Breast epithelium (tissue), 4 donors: ENCODE measurements at regions not wholly inside any gene's neighbourhood (a gene's known extent, or its start where the extent isn't known, plus 50 kb on each side); places are given as distances from the start of the nearest gene placed in this dataset.
"Not testable (repeated sequence)": the region's sequence is repeated elsewhere in the genome, so short reads cannot be mapped to it uniquely, and the experiment has no call there.

Experiments used
- DNase-seq, 2 donors: peaks; one replicate each; pipeline ENCODE4 v3.0.0-alpha.2; 2019; ENCODE audit warnings: low spot score in 2 of 2
- H3K27ac ChIP-seq, 2 donors: fragments of 200-600 bp; sonication (generic) in 1 of 2; one replicate each; pipeline ENCODE4 v1.5.1; 2016 to 2019; ENCODE audit warnings: mild to moderate bottlenecking in 1 of 2
- H3K27me3 ChIP-seq, 2 donors: fragments of 200-600 bp; sonication (generic) in 1 of 2; one replicate each; pipeline versions ENCODE4 v1.5.1 to v1.6.0; 2017 to 2019; ENCODE audit warnings: control low read depth in 1 of 2, mild to moderate bottlenecking in 1 of 2
- H3K36me3 ChIP-seq: fragments of 200-600 bp; one replicate; pipeline ENCODE4 v1.5.1; 2019
- H3K4me1 ChIP-seq, 2 donors: fragments of 200-600 bp; sonication (generic); one replicate each; pipeline ENCODE4 v1.5.1; 2016 to 2019; ENCODE audit warnings: control low read depth in 1 of 2
- H3K4me3 ChIP-seq, 3 donors: fragments of 200-600 bp; sonication (generic); 1 replicate in 2 of 3; 2 replicates in 1 of 3; pipeline ENCODE4 v1.5.1; 2016 to 2019; ENCODE audit warnings: mild to moderate bottlenecking in 3 of 3, moderate library complexity in 2 of 3
- H3K9me3 ChIP-seq, 2 donors: fragments of 200-600 bp; sonication (generic) in 1 of 2; one replicate each; pipeline ENCODE4 v1.5.1; 2016 to 2019; ENCODE audit warnings: control low read depth in 1 of 2
- POLR2A ChIP-seq: fragments of 450-650 bp; IDR thresholded peaks from one replicate; pipeline ENCODE4 v1.6.1; 2016; ENCODE audit warnings: antibody characterized with exemption, mild to moderate bottlenecking, moderate library complexity
- POLR2AphosphoS5 ChIP-seq, 3 donors: sonication (generic); formaldehyde crosslinking; IDR thresholded peaks; one replicate each; pipeline ENCODE4 v1.6.1; 2017; ENCODE audit warnings: antibody characterized with exemption in 3 of 3
- intact Hi-C: fragments of 100-400 bp; cut with DNase I; formaldehyde crosslinking; loops from one replicate; pipeline ENCODE4 v1.15.1; 2023; ENCODE audit warnings: low total_unique reads
- TF ChIP-seq, protein P1 (sequence below), 3 donors: fragments of 450-650 bp; IDR thresholded peaks; one replicate each; pipeline ENCODE4 v1.5.1; 2016 to 2017; ENCODE audit warnings: antibody characterized with exemption in 3 of 3, mild to moderate bottlenecking in 3 of 3, moderate library complexity in 3 of 3

DNA sequence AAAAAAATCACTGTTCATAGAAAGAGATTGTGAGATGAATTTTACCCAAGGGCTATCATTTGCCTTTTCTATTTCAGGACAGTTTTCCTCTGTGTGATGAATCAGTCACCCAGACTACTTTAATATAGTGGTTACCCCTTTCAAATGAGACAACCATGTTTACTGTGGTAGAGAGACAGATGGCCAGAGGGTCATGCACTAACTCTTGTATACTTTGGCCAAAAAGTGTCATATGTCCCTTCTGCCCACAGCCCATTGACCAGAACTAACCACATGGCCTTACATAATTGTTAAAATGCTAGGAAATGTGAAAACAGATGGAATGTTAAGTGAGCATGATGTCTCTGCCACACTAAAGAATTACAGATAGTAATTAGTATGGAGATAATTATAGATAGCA lies 498.7 kb downstream of the DACH1 start:
- intact Hi-C loops = no loop called here
- no peak for DNase-seq

GRCh38 chr13:71360041-71360440 lies 507.0 kb downstream of the DACH1 start:
- Histone ChIP-seq H3K27ac (no peak overlapping the region), H3K27me3 (no peaks in the 10 kb centered on the region), H3K4me1 (no peaks in the 10 kb centered on the region), H3K9me3 (no peaks in the 10 kb centered on the region), H3K4me3 (no peak overlapping the region), H3K36me3 (no peaks in the 10 kb centered on the region)
- intact Hi-C loops = no loop called here
- TF ChIP-seq POLR2A = no peak
- no peak for TF ChIP-seq POLR2AphosphoS5 (IDR thresholded peaks at IDR 0.05)
- TF ChIP-seq, protein P1, sequence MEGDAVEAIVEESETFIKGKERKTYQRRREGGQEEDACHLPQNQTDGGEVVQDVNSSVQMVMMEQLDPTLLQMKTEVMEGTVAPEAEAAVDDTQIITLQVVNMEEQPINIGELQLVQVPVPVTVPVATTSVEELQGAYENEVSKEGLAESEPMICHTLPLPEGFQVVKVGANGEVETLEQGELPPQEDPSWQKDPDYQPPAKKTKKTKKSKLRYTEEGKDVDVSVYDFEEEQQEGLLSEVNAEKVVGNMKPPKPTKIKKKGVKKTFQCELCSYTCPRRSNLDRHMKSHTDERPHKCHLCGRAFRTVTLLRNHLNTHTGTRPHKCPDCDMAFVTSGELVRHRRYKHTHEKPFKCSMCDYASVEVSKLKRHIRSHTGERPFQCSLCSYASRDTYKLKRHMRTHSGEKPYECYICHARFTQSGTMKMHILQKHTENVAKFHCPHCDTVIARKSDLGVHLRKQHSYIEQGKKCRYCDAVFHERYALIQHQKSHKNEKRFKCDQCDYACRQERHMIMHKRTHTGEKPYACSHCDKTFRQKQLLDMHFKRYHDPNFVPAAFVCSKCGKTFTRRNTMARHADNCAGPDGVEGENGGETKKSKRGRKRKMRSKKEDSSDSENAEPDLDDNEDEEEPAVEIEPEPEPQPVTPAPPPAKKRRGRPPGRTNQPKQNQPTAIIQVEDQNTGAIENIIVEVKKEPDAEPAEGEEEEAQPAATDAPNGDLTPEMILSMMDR (IDR thresholded peaks at IDR 0.05) = no peak
- DNase-seq = no peak

More for the DNA sequence above, 498.7 kb downstream of the DACH1 start:
- no peaks in the 10 kb centered on the region for H3K9me3 ChIP-seq
- H3K4me3 ChIP-seq = no peak overlapping the region
- no peaks in the 10 kb centered on the region for H3K36me3 ChIP-seq
- H3K4me1 ChIP-seq = no peaks in the 10 kb centered on the region
- no peak overlapping the region for H3K27ac ChIP-seq
- no peaks in the 10 kb centered on the region for H3K27me3 ChIP-seq
- TF ChIP-seq POLR2A (no peak), POLR2AphosphoS5 (IDR thresholded peaks at IDR 0.05) (no peak)
- TF ChIP-seq, protein P1 (IDR thresholded peaks at IDR 0.05) = no peak

- no peak for TF ChIP-seq POLR2AphosphoS5 (IDR thresholded peaks at IDR 0.05)
- intact Hi-C loops = no loop called here
- Histone ChIP-seq H3K36me3 (no peaks in the 10 kb centered on the region), H3K4me3 (no peak overlapping the region), H3K9me3 (no peaks in the 10 kb centered on the region), H3K4me1 (no peaks in the 10 kb centered on the region), H3K27me3 (no peaks in the 10 kb centered on the region), H3K27ac (no peak overlapping the region)
- no peak for DNase-seq
Observed at GRCh38 chr13:71359641-71360040, 507.4 kb downstream of the DACH1 start.

DNA sequence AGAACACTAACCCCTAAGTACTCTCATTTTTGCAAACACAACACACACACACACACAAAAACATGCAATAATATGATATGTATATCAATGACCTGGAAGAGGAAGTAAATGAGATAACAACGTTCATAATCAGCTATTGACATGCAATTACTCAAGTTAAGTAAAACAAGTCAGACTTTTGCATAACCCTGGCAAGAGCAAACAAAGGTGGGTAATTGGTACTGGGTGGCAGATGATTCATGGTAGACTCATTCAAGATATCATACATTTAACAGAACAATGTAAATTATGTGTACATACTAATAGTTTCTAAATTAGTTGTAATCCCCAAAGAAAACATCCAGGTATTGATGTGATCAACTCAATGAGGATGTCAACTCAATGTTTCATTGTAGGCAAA lies 508.8 kb downstream of the DACH1 start:
- Histone ChIP-seq H3K36me3 (no peaks in the 10 kb centered on the region), H3K4me1 (no peaks in the 10 kb centered on the region), H3K27me3 (no peaks in the 10 kb centered on the region), H3K9me3 (no peaks in the 10 kb centered on the region), H3K27ac (no peak overlapping the region), H3K4me3 (no peak overlapping the region)
- intact Hi-C loops = no loop called here
- TF ChIP-seq POLR2AphosphoS5 (IDR thresholded peaks at IDR 0.05) = no peak
- no peak for TF ChIP-seq POLR2A
- TF ChIP-seq, protein P1 (IDR thresholded peaks at IDR 0.05) = no peak
- DNase-seq = no peak

- DNase-seq = no peak
- intact Hi-C loops = no loop called here
- Histone ChIP-seq H3K9me3 (no peaks in the 10 kb centered on the region), H3K4me3 (no peak overlapping the region), H3K27ac (no peak overlapping the region), H3K4me1 (no peaks in the 10 kb centered on the region), H3K27me3 (no peaks in the 10 kb centered on the region), H3K36me3 (no peaks in the 10 kb centered on the region)
- TF ChIP-seq POLR2A (no peak), POLR2AphosphoS5 (IDR thresholded peaks at IDR 0.05) (no peak)
- TF ChIP-seq, protein P1 (IDR thresholded peaks at IDR 0.05) = no peak
Observed at GRCh38 chr13:71355010-71355409, 512.0 kb downstream of the DACH1 start.

DNA sequence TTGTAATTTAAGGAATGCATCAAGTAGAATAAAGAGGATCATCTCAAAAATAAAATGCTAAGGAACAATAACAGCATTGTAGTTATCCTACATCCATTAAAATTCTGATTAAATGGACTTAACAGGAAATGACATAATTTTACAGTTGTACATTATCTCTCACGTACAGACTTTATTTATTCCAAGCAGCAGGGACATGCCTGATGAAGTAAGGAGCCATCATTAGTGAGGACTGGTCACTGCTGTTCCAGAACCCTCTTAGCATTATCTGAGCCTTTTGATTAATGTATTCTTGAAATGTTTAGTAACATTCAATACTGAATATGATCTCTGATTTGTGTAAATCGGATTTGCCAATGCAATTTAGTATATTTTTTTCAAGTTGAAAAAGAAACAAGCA lies 516.1 kb downstream of the DACH1 start:
- Histone ChIP-seq H3K27me3 (no peaks in the 10 kb centered on the region), H3K36me3 (no peaks in the 10 kb centered on the region), H3K4me3 (no peak overlapping the region), H3K4me1 (no peaks in the 10 kb centered on the region), H3K9me3 (no peaks in the 10 kb centered on the region), H3K27ac (no peak overlapping the region)
- intact Hi-C loops = no loop called here
- TF ChIP-seq POLR2A (no peak), POLR2AphosphoS5 (IDR thresholded peaks at IDR 0.05) (no peak)
- TF ChIP-seq, protein P1 (IDR thresholded peaks at IDR 0.05) = no peak
- DNase-seq = no peak

DNA sequence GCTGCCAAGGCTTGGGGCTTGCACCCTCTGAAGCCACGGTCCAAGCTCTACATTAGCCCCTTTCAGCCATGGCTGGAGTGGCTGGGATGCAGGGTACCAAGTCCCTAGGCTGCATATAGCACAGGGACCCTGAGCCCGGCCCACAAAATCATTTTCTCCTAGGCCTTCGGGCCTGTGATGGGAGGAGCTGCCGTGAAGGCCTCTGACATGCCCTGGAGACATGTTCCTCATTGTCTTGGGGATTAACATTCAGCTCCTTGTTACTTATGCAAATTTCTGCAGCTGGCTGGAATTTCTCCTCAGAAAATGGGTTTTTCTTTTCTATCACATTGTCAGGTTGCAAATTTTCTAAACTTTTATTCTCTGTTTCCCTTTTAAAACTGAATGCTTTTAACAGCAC lies 521.1 kb downstream of the DACH1 start:
- H3K9me3 ChIP-seq, H3K27me3 ChIP-seq, H3K4me1 ChIP-seq, DNase-seq, intact Hi-C loops, H3K27ac ChIP-seq, H3K4me3 ChIP-seq, H3K36me3 ChIP-seq: not testable (repeated sequence)
